ENCODE measurements at regions not wholly inside any gene's neighbourhood (a gene's known extent, or its start where the extent isn't known, plus 50 kb on each side); places are given as distances from the start of the nearest gene placed in this dataset.

DNA sequence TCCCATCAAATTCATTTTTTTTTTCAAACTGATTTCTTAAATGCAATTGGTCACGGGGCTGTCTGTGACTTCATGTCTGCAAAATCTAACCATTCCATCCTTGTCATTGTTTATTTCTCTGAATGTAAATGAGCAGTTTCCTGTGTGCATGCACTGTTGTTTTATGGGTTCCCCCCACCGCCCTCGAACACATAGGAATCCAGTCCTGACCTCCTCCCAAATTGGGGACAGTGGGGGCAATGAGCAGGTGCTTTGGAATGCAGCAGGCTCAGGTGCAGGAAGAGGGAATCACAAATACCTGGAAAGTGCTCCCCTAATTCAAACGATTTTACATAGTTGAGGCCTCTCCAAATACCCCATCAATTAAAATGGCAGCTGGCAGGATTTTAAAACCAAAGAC, 62.6 kb upstream of the ESRRB start:
- TF ChIP-seq EZH2 (IDR thresholded peaks at IDR 0.05; ENCODE audit: low read length) = no peak
- TF ChIP-seq, protein P1, sequence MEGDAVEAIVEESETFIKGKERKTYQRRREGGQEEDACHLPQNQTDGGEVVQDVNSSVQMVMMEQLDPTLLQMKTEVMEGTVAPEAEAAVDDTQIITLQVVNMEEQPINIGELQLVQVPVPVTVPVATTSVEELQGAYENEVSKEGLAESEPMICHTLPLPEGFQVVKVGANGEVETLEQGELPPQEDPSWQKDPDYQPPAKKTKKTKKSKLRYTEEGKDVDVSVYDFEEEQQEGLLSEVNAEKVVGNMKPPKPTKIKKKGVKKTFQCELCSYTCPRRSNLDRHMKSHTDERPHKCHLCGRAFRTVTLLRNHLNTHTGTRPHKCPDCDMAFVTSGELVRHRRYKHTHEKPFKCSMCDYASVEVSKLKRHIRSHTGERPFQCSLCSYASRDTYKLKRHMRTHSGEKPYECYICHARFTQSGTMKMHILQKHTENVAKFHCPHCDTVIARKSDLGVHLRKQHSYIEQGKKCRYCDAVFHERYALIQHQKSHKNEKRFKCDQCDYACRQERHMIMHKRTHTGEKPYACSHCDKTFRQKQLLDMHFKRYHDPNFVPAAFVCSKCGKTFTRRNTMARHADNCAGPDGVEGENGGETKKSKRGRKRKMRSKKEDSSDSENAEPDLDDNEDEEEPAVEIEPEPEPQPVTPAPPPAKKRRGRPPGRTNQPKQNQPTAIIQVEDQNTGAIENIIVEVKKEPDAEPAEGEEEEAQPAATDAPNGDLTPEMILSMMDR (optimal IDR thresholded peaks at IDR 0.05 in 1 of 3, IDR thresholded peaks at IDR 0.05 in 1 of 3, conservative IDR thresholded peaks at IDR 0.05 in 1 of 3; ENCODE audit: extremely low read depth in 1 of 3, insufficient read depth in 2 of 3, low read length in 3 of 3) = no peak
- peaks cover 22% of the 10 kb centered on the region for H3K27me3 ChIP-seq (ENCODE audit: control insufficient read depth, extremely low read depth, insufficient read depth, low read length)

DNA sequence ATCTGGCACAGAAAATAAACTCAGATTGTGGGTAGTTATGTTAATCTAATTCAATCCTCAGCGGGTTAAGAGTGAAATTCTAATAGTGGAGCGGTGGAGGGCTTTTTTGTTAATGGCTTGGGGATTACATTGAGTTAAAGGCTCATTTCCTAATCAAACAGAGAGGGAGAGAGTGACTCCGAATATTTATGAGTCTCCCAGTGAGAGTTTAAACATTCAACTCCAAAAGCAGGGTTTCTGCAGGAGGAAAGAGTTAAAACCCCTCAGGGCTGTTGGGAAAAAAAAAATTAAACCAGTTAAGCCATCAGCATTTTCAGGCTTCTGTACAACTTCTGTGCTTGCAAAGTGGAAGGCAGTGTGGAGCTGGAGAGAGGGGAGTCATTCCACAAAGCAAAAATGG, 62.1 kb upstream of the ESRRB start:
- no peak overlapping the region for H3K4me2 ChIP-seq (ENCODE audit: control insufficient read depth, extremely low read depth, insufficient read depth, low read depth, low read length)
- H3K9me1 ChIP-seq (ENCODE audit: control insufficient read depth, extremely low read depth, insufficient read depth, low read length) = no peaks in the 10 kb centered on the region
- DNase-seq (ENCODE audit: low read depth, low spot score) = no peak
- dilution Hi-C loops (cut with MboI; ENCODE audit: extremely low pct_ligation_motif_present, low sequenced_read_pairs) = no loop called here
- no peak overlapping the region for H2AFZ ChIP-seq (ENCODE audit: control insufficient read depth, low read length)
- H3K4me3 ChIP-seq (ENCODE audit: control insufficient read depth in 2 of 3, extremely low read depth in 1 of 3, insufficient read depth in 2 of 3, low read depth in 1 of 3, low read length in 3 of 3) = no peak overlapping the region
- no peaks in the 10 kb centered on the region for H4K20me1 ChIP-seq (ENCODE audit: control insufficient read depth, extremely low read depth, insufficient read depth, low read length)
- no peaks in the 10 kb centered on the region for H3K79me2 ChIP-seq (ENCODE audit: control insufficient read depth, insufficient read depth, low read length)
- H3K4me1 ChIP-seq (ENCODE audit: control insufficient read depth, extremely low read depth, insufficient read depth, low read length) = no peaks in the 10 kb centered on the region
- TF ChIP-seq, protein P1 (optimal IDR thresholded peaks at IDR 0.05 in 1 of 3, IDR thresholded peaks at IDR 0.05 in 1 of 3, conservative IDR thresholded peaks at IDR 0.05 in 1 of 3; ENCODE audit: extremely low read depth in 1 of 3, insufficient read depth in 2 of 3, low read length in 3 of 3) = no peak
- no peak for TF ChIP-seq EZH2 (IDR thresholded peaks at IDR 0.05; ENCODE audit: low read length)
- H3K27me3 ChIP-seq (ENCODE audit: control insufficient read depth, extremely low read depth, insufficient read depth, low read length) = peaks cover 22% of the 10 kb centered on the region
- no peak for FAIRE-seq
- no peaks in the 10 kb centered on the region for H3K9me3 ChIP-seq (ENCODE audit: control insufficient read depth, low read depth, low read length)
- no peaks in the 10 kb centered on the region for H3K36me3 ChIP-seq (ENCODE audit: control insufficient read depth in 2 of 2, extremely low read depth in 1 of 2, insufficient read depth in 2 of 2, low read length in 2 of 2)
- no peak overlapping the region for H3K27ac ChIP-seq (ENCODE audit: control insufficient read depth, insufficient read depth, low read length)
- no peak overlapping the region for H3K9ac ChIP-seq (ENCODE audit: control insufficient read depth, extremely low read depth, insufficient read depth, low read length)

More for the DNA sequence above, 62.6 kb upstream of the ESRRB start:
- Histone ChIP-seq H3K27ac (ENCODE audit: control insufficient read depth, insufficient read depth, low read length) (no peak overlapping the region), H3K9ac (ENCODE audit: control insufficient read depth, extremely low read depth, insufficient read depth, low read length) (no peak overlapping the region), H3K9me3 (ENCODE audit: control insufficient read depth, low read depth, low read length) (no peaks in the 10 kb centered on the region), H2AFZ (ENCODE audit: control insufficient read depth, low read length) (no peak overlapping the region), H3K79me2 (ENCODE audit: control insufficient read depth, insufficient read depth, low read length) (no peaks in the 10 kb centered on the region), H3K4me2 (ENCODE audit: control insufficient read depth, extremely low read depth, insufficient read depth, low read depth, low read length) (no peak overlapping the region), H3K4me1 (ENCODE audit: control insufficient read depth, extremely low read depth, insufficient read depth, low read length) (no peaks in the 10 kb centered on the region), H3K9me1 (ENCODE audit: control insufficient read depth, extremely low read depth, insufficient read depth, low read length) (no peaks in the 10 kb centered on the region), H4K20me1 (ENCODE audit: control insufficient read depth, extremely low read depth, insufficient read depth, low read length) (no peaks in the 10 kb centered on the region), H3K36me3 (ENCODE audit: control insufficient read depth in 2 of 2, extremely low read depth in 1 of 2, insufficient read depth in 2 of 2, low read length in 2 of 2) (no peaks in the 10 kb centered on the region), H3K4me3 (ENCODE audit: control insufficient read depth in 2 of 3, extremely low read depth in 1 of 3, insufficient read depth in 2 of 3, low read depth in 1 of 3, low read length in 3 of 3) (no peak overlapping the region)
- FAIRE-seq (no peak), DNase-seq (ENCODE audit: low read depth, low spot score) (no peak)
- dilution Hi-C loops (cut with MboI; ENCODE audit: extremely low pct_ligation_motif_present, low sequenced_read_pairs) = no loop called here

All from keratinocyte (primary cell).